ENCODE measurements at regions not wholly inside any gene's neighbourhood (a gene's known extent, or its start where the extent isn't known, plus 50 kb on each side); places are given as distances from the start of the nearest gene placed in this dataset.
"Not testable (repeated sequence)": the region's sequence is repeated elsewhere in the genome, so short reads cannot be mapped to it uniquely, and the experiment has no call there.

GRCh38 chr19:5247957-5248705, 92.5 kb downstream of the PTPRS start:
- Mint-ChIP-seq H3K36me3 (ENCODE audit: unreplicated experiment) (peaks cover 17% of the 10 kb centered on the region), H3K27me3 (ENCODE audit: unreplicated experiment) (no peaks in the 10 kb centered on the region), H3K4me3 (ENCODE audit: unreplicated experiment) (no peak overlapping the region), H3K4me1 (ENCODE audit: unreplicated experiment) (no peaks in the 10 kb centered on the region), H3K9me3 (ENCODE audit: unreplicated experiment) (no peaks in the 10 kb centered on the region), H3K27ac (ENCODE audit: unreplicated experiment) (no peak overlapping the region)
- DNase-seq (ENCODE audit: extremely low spot score, unreplicated experiment): no peak
- TF ChIP-seq, protein P1, sequence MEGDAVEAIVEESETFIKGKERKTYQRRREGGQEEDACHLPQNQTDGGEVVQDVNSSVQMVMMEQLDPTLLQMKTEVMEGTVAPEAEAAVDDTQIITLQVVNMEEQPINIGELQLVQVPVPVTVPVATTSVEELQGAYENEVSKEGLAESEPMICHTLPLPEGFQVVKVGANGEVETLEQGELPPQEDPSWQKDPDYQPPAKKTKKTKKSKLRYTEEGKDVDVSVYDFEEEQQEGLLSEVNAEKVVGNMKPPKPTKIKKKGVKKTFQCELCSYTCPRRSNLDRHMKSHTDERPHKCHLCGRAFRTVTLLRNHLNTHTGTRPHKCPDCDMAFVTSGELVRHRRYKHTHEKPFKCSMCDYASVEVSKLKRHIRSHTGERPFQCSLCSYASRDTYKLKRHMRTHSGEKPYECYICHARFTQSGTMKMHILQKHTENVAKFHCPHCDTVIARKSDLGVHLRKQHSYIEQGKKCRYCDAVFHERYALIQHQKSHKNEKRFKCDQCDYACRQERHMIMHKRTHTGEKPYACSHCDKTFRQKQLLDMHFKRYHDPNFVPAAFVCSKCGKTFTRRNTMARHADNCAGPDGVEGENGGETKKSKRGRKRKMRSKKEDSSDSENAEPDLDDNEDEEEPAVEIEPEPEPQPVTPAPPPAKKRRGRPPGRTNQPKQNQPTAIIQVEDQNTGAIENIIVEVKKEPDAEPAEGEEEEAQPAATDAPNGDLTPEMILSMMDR (IDR thresholded peaks at IDR 0.05): no peak

- no peak for DNase-seq (ENCODE audit: extremely low spot score, unreplicated experiment)
- Mint-ChIP-seq H3K27ac (ENCODE audit: unreplicated experiment) (no peak overlapping the region), H3K4me3 (ENCODE audit: unreplicated experiment) (no peak overlapping the region), H3K9me3 (ENCODE audit: unreplicated experiment) (no peaks in the 10 kb centered on the region), H3K27me3 (ENCODE audit: unreplicated experiment) (no peaks in the 10 kb centered on the region), H3K36me3 (ENCODE audit: unreplicated experiment) (peaks cover 22% of the 10 kb centered on the region), H3K4me1 (ENCODE audit: unreplicated experiment) (no peaks in the 10 kb centered on the region)
- TF ChIP-seq, protein P1 (IDR thresholded peaks at IDR 0.05): no peak
These were observed 94.0 kb downstream of the PTPRS start for GRCh38 chr19:5246554-5247155.

- DNase-seq (ENCODE audit: extremely low spot score, unreplicated experiment): no peak
- Mint-ChIP-seq H3K27me3 (ENCODE audit: unreplicated experiment) (no peaks in the 10 kb centered on the region), H3K36me3 (ENCODE audit: unreplicated experiment) (peaks cover 22% of the 10 kb centered on the region), H3K9me3 (ENCODE audit: unreplicated experiment) (no peaks in the 10 kb centered on the region), H3K27ac (ENCODE audit: unreplicated experiment) (no peak overlapping the region), H3K4me1 (ENCODE audit: unreplicated experiment) (no peaks in the 10 kb centered on the region), H3K4me3 (ENCODE audit: unreplicated experiment) (no peak overlapping the region)
- TF ChIP-seq, protein P1 (IDR thresholded peaks at IDR 0.05): no peak
These were observed 94.7 kb downstream of the PTPRS start for GRCh38 chr19:5245631-5246553.

DNA sequence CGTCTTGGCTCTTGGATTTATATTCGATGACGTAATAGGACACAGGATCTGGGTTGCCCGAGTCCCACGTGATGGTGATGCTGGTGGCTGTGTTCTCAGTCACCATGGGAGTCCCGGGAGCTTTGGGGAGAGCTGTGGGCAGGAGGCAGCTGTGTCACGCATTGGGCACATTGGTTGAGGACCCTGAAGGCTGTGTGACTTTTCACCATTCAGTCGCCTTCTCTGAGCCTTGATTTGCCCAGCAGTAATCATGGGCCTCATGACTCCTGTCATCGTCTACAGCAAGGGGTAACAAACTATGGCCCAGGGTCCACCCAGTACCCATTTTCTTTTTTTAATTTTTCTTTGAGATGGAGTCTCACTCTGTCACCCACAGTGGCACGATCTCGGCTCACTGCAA, 96.3 kb downstream of the PTPRS start:
- no peaks in the 10 kb centered on the region for H3K9me3 Mint-ChIP-seq (ENCODE audit: unreplicated experiment)
- no peak for DNase-seq (ENCODE audit: extremely low spot score, unreplicated experiment)
- TF ChIP-seq, protein P1 (IDR thresholded peaks at IDR 0.05): no peak
- no peak overlapping the region for H3K4me3 Mint-ChIP-seq (ENCODE audit: unreplicated experiment)
- no peaks in the 10 kb centered on the region for H3K27me3 Mint-ChIP-seq (ENCODE audit: unreplicated experiment)
- H3K27ac Mint-ChIP-seq (ENCODE audit: unreplicated experiment): no peak overlapping the region
- no peaks in the 10 kb centered on the region for H3K4me1 Mint-ChIP-seq (ENCODE audit: unreplicated experiment)
- peaks cover 21% of the 10 kb centered on the region for H3K36me3 Mint-ChIP-seq (ENCODE audit: unreplicated experiment)

DNA sequence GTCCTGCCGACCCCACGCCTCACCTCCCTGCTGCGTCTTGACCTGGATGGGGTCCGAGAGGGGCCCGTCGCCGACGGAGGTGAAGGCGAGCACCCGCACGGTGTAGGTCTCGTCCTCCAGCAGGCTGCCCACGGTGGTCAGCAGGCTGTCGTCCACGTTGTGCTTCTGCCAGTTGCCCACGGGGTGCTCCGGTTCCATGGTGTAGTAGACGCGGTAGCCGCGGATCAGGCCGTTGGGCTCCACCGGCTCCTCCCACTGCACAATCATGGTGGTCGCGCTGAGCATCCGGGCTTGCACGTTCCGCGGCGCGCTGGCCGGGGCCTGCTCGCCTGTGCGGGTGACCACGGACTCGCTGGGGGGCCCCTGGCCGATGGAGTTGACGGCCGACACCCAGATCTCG, 96.7 kb downstream of the PTPRS start:
- no peak for DNase-seq (ENCODE audit: extremely low spot score, unreplicated experiment)
- H3K4me1 Mint-ChIP-seq (ENCODE audit: unreplicated experiment): no peaks in the 10 kb centered on the region
- no peak overlapping the region for H3K27ac Mint-ChIP-seq (ENCODE audit: unreplicated experiment)
- no peaks in the 10 kb centered on the region for H3K9me3 Mint-ChIP-seq (ENCODE audit: unreplicated experiment)
- TF ChIP-seq, protein P1 (IDR thresholded peaks at IDR 0.05): no peak
- no peak overlapping the region for H3K4me3 Mint-ChIP-seq (ENCODE audit: unreplicated experiment)
- no peaks in the 10 kb centered on the region for H3K27me3 Mint-ChIP-seq (ENCODE audit: unreplicated experiment)
- peaks cover 22% of the 10 kb centered on the region for H3K36me3 Mint-ChIP-seq (ENCODE audit: unreplicated experiment)

GRCh38 chr19:5241896-5242295, 98.7 kb downstream of the PTPRS start:
- DNase-seq (ENCODE audit: extremely low spot score, unreplicated experiment); H3K9me3 Mint-ChIP-seq (ENCODE audit: unreplicated experiment); H3K27ac Mint-ChIP-seq (ENCODE audit: unreplicated experiment); H3K4me1 Mint-ChIP-seq (ENCODE audit: unreplicated experiment); H3K4me3 Mint-ChIP-seq (ENCODE audit: unreplicated experiment); H3K27me3 Mint-ChIP-seq (ENCODE audit: unreplicated experiment): not testable (repeated sequence)
- H3K36me3 Mint-ChIP-seq (ENCODE audit: unreplicated experiment): peaks cover 21% of the 10 kb centered on the region
